Neural cell (in vitro differentiated cells): ENCODE measurements at regions not wholly inside any gene's neighbourhood (a gene's known extent, or its start where the extent isn't known, plus 50 kb on each side); places are given as distances from the start of the nearest gene placed in this dataset.

Experiments
- H2AFZ ChIP-seq: fragments of 200-600, 300-800 bp; sonication (generic), shearing (Covaris generic); 2 replicates; pipeline ENCODE4 v1.6.0; 2014; ENCODE audit warnings: low read depth, mild to moderate bottlenecking, antibody characterized with exemption, low read length, moderate library complexity
- H3F3A ChIP-seq: fragments of 200-600 bp; shearing (Covaris generic); 2 replicates; pipeline ENCODE4 v1.6.1; 2016; ENCODE audit warnings: mild to moderate bottlenecking, moderate library complexity, mixed read lengths, antibody characterized with exemption, low read length; ENCODE audit not compliant: insufficient read depth, poor library complexity, severe bottlenecking
- H3K27ac ChIP-seq: fragments of 200-600, 300-800 bp; sonication (generic), shearing (Covaris generic); 2 replicates; pipeline ENCODE4 v1.5.1; 2014; ENCODE audit warnings: mild to moderate bottlenecking, low read length, moderate library complexity
- H3K27me3 ChIP-seq: fragments of 300-800, 200-600 bp; sonication (generic), shearing (Covaris generic); 2 replicates; pipeline ENCODE4 v1.6.0; 2014; ENCODE audit warnings: mild to moderate bottlenecking, low read depth, low read length, moderate library complexity; ENCODE audit not compliant: insufficient read depth
- H3K36me3 ChIP-seq: fragments of 300-800, 200-600 bp; sonication (generic), shearing (Covaris generic); 2 replicates; pipeline ENCODE4 v1.5.1; 2014; ENCODE audit warnings: mild to moderate bottlenecking, antibody characterized with exemption, low read length, moderate library complexity; ENCODE audit not compliant: insufficient read depth
- H3K4me2 ChIP-seq: fragments of 300-800, 200-600 bp; sonication (generic), shearing (Covaris generic); 2 replicates; pipeline ENCODE4 v1.6.0; 2014; ENCODE audit warnings: mild to moderate bottlenecking, low read length
- H3K4me3 ChIP-seq: fragments of 300-800, 200-600 bp; sonication (generic), shearing (Covaris generic); 2 replicates; pipeline ENCODE4 v1.5.1; 2014; ENCODE audit warnings: mild to moderate bottlenecking, low read length, moderate library complexity
- H3K79me2 ChIP-seq: fragments of 200-600 bp; shearing (Covaris generic); replicated peaks from 2 replicates; pipeline ENCODE4 v1.6.0; 2014; ENCODE audit warnings: mild to moderate bottlenecking, low read length, moderate library complexity; ENCODE audit not compliant: insufficient read depth
- H3K9ac ChIP-seq: fragments of 300-800, 200-600 bp; sonication (generic), shearing (Covaris generic); 2 replicates; pipeline ENCODE4 v1.6.1; 2016; ENCODE audit warnings: mild to moderate bottlenecking, low read length, mixed read lengths
- H3K9me2 ChIP-seq: fragments of 200-600 bp; shearing (Covaris generic); 2 replicates; pipeline ENCODE4 v1.6.1; 2016; ENCODE audit warnings: mild to moderate bottlenecking, low read length, mixed read lengths; ENCODE audit not compliant: insufficient read depth
- H3K9me3 ChIP-seq: fragments of 200-600, 300-800 bp; sonication (generic), shearing (Covaris generic); 2 replicates; pipeline ENCODE4 v1.6.1; 2016; ENCODE audit warnings: mild to moderate bottlenecking, mixed run types, low read length, moderate library complexity, mixed read lengths
- H4K20me1 ChIP-seq: fragments of 200-600 bp; shearing (Covaris generic); 2 replicates; pipeline ENCODE4 v1.6.1; 2016; ENCODE audit warnings: mild to moderate bottlenecking, mixed run types; ENCODE audit not compliant: insufficient read depth
- EP300 ChIP-seq: fragments of 450-650 bp; conservative IDR thresholded peaks from 2 replicates; pipeline ENCODE4 v1.6.1; 2014; ENCODE audit warnings: antibody characterized with exemption, mild to moderate bottlenecking, moderate library complexity; ENCODE audit not compliant: poor library complexity, severe bottlenecking
- EZH2 ChIP-seq: fragments of 200-600, 300-800 bp; shearing (Covaris generic), sonication (generic); IDR thresholded peaks from 2 replicates; pipeline ENCODE4 v1.6.1; 2014; ENCODE audit warnings: antibody characterized with exemption, low read length, borderline replicate concordance, mild to moderate bottlenecking; ENCODE audit not compliant: insufficient read depth, poor library complexity, severe bottlenecking
- MXI1 ChIP-seq: fragments of 450-650 bp; conservative IDR thresholded peaks from 2 replicates; pipeline ENCODE4 v1.6.1; 2014; ENCODE audit warnings: antibody characterized with exemption, mild to moderate bottlenecking; ENCODE audit not compliant: poor library complexity, severe bottlenecking
- POLR2AphosphoS5 ChIP-seq: IDR thresholded peaks from 2 replicates; pipeline ENCODE4 v1.6.1; 2012
- RAD21 ChIP-seq: fragments of 450-650 bp; conservative IDR thresholded peaks from 2 replicates; pipeline ENCODE4 v1.6.1; 2014; ENCODE audit warnings: antibody characterized with exemption, mild to moderate bottlenecking, moderate library complexity
- SMC3 ChIP-seq: fragments of 450-650 bp; conservative IDR thresholded peaks from 2 replicates; pipeline ENCODE4 v1.6.1; 2014; ENCODE audit warnings: antibody characterized with exemption, mild to moderate bottlenecking, moderate library complexity; ENCODE audit not compliant: poor library complexity
- TAF1 ChIP-seq: IDR thresholded peaks from 2 replicates; pipeline ENCODE4 v1.6.1; 2012; ENCODE audit warnings: low read depth
- TF ChIP-seq, protein P1 (sequence below): fragments of 450-650 bp; IDR thresholded peaks from 2 replicates; pipeline ENCODE4 v1.5.1; 2014; ENCODE audit warnings: antibody characterized with exemption, mild to moderate bottlenecking, moderate library complexity; ENCODE audit not compliant: poor library complexity, severe bottlenecking
- TF ChIP-seq, protein P2 (sequence below): IDR thresholded peaks from 2 replicates; pipeline ENCODE4 v1.6.1; 2012; ENCODE audit warnings: borderline replicate concordance

DNA sequence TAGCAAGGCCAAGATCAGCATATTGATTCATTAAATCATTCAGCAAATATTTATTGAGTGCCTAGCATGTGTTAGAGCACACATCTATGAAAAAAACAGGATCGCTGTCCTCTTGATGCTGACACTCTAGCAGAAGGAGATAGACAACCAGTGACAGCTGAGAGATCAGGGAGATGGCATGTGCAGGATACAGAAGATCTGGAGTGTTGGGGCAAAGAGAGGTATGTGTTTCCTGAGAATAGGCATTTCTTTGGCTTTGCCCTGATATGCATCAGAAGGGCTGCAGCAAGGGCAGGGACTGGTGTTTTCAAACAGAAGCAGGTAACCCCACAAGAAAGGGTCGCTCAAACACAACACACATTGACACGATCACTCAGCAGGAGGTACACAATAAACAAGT is 423.4 kb downstream of the FOXO1 start:
- no peaks in the 10 kb centered on the region for H3K79me2 ChIP-seq
- H2AFZ ChIP-seq = no peak overlapping the region
- no peaks in the 10 kb centered on the region for H4K20me1 ChIP-seq
- H3K27ac ChIP-seq = no peak overlapping the region
- no peak overlapping the region for H3K4me3 ChIP-seq
- H3K9me2 ChIP-seq = no peaks in the 10 kb centered on the region
- TF ChIP-seq TAF1 (no peak), SMC3 (no peak), MXI1 (no peak), POLR2AphosphoS5 (no peak), EP300 (no peak), RAD21 (no peak), EZH2 (no peak)
- TF ChIP-seq, protein P1, sequence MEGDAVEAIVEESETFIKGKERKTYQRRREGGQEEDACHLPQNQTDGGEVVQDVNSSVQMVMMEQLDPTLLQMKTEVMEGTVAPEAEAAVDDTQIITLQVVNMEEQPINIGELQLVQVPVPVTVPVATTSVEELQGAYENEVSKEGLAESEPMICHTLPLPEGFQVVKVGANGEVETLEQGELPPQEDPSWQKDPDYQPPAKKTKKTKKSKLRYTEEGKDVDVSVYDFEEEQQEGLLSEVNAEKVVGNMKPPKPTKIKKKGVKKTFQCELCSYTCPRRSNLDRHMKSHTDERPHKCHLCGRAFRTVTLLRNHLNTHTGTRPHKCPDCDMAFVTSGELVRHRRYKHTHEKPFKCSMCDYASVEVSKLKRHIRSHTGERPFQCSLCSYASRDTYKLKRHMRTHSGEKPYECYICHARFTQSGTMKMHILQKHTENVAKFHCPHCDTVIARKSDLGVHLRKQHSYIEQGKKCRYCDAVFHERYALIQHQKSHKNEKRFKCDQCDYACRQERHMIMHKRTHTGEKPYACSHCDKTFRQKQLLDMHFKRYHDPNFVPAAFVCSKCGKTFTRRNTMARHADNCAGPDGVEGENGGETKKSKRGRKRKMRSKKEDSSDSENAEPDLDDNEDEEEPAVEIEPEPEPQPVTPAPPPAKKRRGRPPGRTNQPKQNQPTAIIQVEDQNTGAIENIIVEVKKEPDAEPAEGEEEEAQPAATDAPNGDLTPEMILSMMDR = no peak
- TF ChIP-seq, protein P2, sequence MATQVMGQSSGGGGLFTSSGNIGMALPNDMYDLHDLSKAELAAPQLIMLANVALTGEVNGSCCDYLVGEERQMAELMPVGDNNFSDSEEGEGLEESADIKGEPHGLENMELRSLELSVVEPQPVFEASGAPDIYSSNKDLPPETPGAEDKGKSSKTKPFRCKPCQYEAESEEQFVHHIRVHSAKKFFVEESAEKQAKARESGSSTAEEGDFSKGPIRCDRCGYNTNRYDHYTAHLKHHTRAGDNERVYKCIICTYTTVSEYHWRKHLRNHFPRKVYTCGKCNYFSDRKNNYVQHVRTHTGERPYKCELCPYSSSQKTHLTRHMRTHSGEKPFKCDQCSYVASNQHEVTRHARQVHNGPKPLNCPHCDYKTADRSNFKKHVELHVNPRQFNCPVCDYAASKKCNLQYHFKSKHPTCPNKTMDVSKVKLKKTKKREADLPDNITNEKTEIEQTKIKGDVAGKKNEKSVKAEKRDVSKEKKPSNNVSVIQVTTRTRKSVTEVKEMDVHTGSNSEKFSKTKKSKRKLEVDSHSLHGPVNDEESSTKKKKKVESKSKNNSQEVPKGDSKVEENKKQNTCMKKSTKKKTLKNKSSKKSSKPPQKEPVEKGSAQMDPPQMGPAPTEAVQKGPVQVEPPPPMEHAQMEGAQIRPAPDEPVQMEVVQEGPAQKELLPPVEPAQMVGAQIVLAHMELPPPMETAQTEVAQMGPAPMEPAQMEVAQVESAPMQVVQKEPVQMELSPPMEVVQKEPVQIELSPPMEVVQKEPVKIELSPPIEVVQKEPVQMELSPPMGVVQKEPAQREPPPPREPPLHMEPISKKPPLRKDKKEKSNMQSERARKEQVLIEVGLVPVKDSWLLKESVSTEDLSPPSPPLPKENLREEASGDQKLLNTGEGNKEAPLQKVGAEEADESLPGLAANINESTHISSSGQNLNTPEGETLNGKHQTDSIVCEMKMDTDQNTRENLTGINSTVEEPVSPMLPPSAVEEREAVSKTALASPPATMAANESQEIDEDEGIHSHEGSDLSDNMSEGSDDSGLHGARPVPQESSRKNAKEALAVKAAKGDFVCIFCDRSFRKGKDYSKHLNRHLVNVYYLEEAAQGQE = no peak
- no peaks in the 10 kb centered on the region for H3F3A ChIP-seq
- H3K9ac ChIP-seq = no peak overlapping the region
- H3K9me3 ChIP-seq = peaks cover 2% of the 10 kb centered on the region
- H3K36me3 ChIP-seq = no peaks in the 10 kb centered on the region
- no peak overlapping the region for H3K4me2 ChIP-seq
- H3K27me3 ChIP-seq = no peaks in the 10 kb centered on the region

DNA sequence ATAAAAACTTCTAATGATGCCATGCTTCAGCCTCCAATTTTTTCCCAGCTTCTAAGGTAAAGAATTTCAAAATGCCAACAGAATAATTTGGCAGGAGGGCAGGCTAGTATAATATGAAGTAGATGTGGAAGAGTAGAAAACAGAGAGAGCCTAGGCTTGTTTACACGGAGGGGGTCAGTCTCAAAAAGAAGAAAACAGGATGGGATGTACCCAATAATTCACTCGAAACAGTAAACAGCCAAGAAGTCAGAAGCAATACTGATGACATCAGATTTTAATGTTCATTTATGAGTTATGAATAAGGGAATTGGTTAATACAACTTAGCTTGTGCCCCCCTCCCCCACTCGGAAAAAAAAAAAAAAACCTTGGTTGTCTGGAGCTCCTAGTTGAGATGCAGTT is 422.5 kb downstream of the FOXO1 start:
- TF ChIP-seq EP300 (no peak), SMC3 (no peak), MXI1 (no peak), EZH2 (no peak), RAD21 (no peak), TAF1 (no peak), POLR2AphosphoS5 (no peak)
- TF ChIP-seq, protein P1 = no peak
- Histone ChIP-seq H3K27me3 (no peaks in the 10 kb centered on the region), H3K79me2 (no peaks in the 10 kb centered on the region), H3F3A (no peaks in the 10 kb centered on the region), H2AFZ (no peak overlapping the region), H3K36me3 (no peaks in the 10 kb centered on the region), H3K4me3 (no peak overlapping the region), H3K4me2 (no peak overlapping the region), H4K20me1 (no peaks in the 10 kb centered on the region), H3K9ac (no peak overlapping the region), H3K27ac (no peak overlapping the region), H3K9me3 (no peaks in the 10 kb centered on the region), H3K9me2 (no peaks in the 10 kb centered on the region)
